HG02970 (cell line): ENCODE measurements at regions not wholly inside any gene's neighbourhood (a gene's known extent, or its start where the extent isn't known, plus 50 kb on each side); places are given as distances from the start of the nearest gene placed in this dataset.

Experiments used
- ATAC-seq: cut with Tn5 transposase; IDR thresholded peaks from one replicate; pipeline ENCODE4 v1.9.1; 2021; ENCODE audit warnings: mild to moderate bottlenecking, moderate library complexity, moderate number of reproducible peaks; ENCODE audit not compliant: unreplicated experiment, low FRiP score

- ATAC-seq = no peak
Measured at GRCh38 chr10:10141782-10142382, 875.8 kb upstream of the CELF2 start.

GRCh38 chr10:10146604-10147003 is 871.1 kb upstream of the CELF2 start:
- ATAC-seq = no peak

- ATAC-seq = no peak
Measured at GRCh38 chr10:10149899-10150298, 867.8 kb upstream of the CELF2 start.

GRCh38 chr10:10156917-10157600 is 860.6 kb upstream of the CELF2 start:
- ATAC-seq = no peak

- ATAC-seq = no peak
Measured at GRCh38 chr10:10160821-10161312, 856.8 kb upstream of the CELF2 start.

- ATAC-seq = no peak
Measured at GRCh38 chr10:10164848-10165247, 852.8 kb upstream of the CELF2 start.

- no peak for ATAC-seq
Measured at GRCh38 chr10:10165415-10165814, 852.3 kb upstream of the CELF2 start.

GRCh38 chr10:10178476-10178875 is 839.2 kb upstream of the CELF2 start:
- ATAC-seq = no peak

- no peak for ATAC-seq
Measured at GRCh38 chr10:10193848-10194247, 823.8 kb upstream of the CELF2 start.

- no peak for ATAC-seq
Measured at GRCh38 chr10:10196701-10197100, 821.0 kb upstream of the CELF2 start.

GRCh38 chr10:10197423-10197822 is 820.2 kb upstream of the CELF2 start:
- no peak for ATAC-seq

GRCh38 chr10:10198363-10198762 is 819.3 kb upstream of the CELF2 start:
- no peak for ATAC-seq

- ATAC-seq = no peak
Measured at GRCh38 chr10:10204415-10204814, 813.3 kb upstream of the CELF2 start.

GRCh38 chr10:10205906-10206305 is 811.8 kb upstream of the CELF2 start:
- ATAC-seq = no peak

GRCh38 chr10:10207538-10207937 is 810.1 kb upstream of the CELF2 start:
- no peak for ATAC-seq

GRCh38 chr10:10208196-10208595 is 809.5 kb upstream of the CELF2 start:
- ATAC-seq = no peak

GRCh38 chr10:10209167-10209566 is 808.5 kb upstream of the CELF2 start:
- no peak for ATAC-seq

GRCh38 chr10:10211409-10211808 is 806.3 kb upstream of the CELF2 start:
- no peak for ATAC-seq

- no peak for ATAC-seq
Measured at GRCh38 chr10:10213237-10213636, 804.4 kb upstream of the CELF2 start.

- ATAC-seq = no peak
Measured at GRCh38 chr10:10222304-10222841, 795.3 kb upstream of the CELF2 start.

GRCh38 chr10:10223131-10223530 is 794.5 kb upstream of the CELF2 start:
- no peak for ATAC-seq

- no peak for ATAC-seq
Measured at GRCh38 chr10:10225136-10225676, 792.5 kb upstream of the CELF2 start.
